ENCODE measurements at regions not wholly inside any gene's neighbourhood (a gene's known extent, or its start where the extent isn't known, plus 50 kb on each side); places are given as distances from the start of the nearest gene placed in this dataset.

DNA sequence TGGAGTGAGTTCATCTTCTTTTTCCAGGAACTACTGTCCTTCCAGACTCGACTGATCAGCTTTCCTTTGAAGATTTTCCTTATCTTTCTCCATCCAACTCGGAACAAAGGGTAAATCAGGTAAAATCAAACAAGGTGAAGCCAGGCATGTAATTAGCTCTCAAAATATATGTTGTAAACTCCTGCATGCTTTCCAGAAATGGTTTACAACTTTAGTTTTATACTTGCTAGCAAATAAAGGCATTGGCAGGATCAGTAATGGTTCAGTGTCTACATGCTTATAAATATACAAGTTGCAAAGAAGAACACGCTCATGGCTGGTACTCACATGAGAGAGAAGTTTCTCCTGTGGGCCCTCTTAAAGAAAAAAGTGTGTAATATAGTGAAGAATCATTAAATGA is 102.5 kb downstream of the FSCB start:
- Histone ChIP-seq H3K79me2 (ENCODE audit: insufficient read depth, low read length) (no peaks in the 10 kb centered on the region), H3K4me3 (replicated peaks in 1 of 3; ENCODE audit: insufficient read depth in 1 of 3, low read depth in 2 of 3, low read length in 3 of 3) (no peak overlapping the region), H3K27ac (ENCODE audit: extremely low read length, insufficient read depth, low read length) (no peak overlapping the region), H3K4me1 (ENCODE audit: insufficient read depth, low read length) (no peaks in the 10 kb centered on the region), H3K36me3 (replicated peaks in 1 of 2; ENCODE audit: control insufficient read depth in 1 of 2, insufficient read depth in 2 of 2, low read length in 2 of 2) (no peaks in the 10 kb centered on the region), H2AFZ (ENCODE audit: low read length) (no peak overlapping the region), H3K4me2 (ENCODE audit: low read depth, low read length) (no peak overlapping the region), H3K27me3 (ENCODE audit: control insufficient read depth in 1 of 2, insufficient read depth in 2 of 2, low read length in 2 of 2) (no peaks in the 10 kb centered on the region), H3K9me3 (ENCODE audit: low read length) (peaks cover 10% of the 10 kb centered on the region), H4K20me1 (ENCODE audit: insufficient read depth, low read length) (no peaks in the 10 kb centered on the region), H3K9ac (ENCODE audit: insufficient read depth, low read depth, low read length) (no peak overlapping the region)
- 3% methylated on average over 3 of the region's 3 CpGs for WGBS (ENCODE audit: low lambda C conversion rate)
- intact Hi-C loops (cut with micrococcal nuclease; ENCODE audit: unreplicated experiment) (no loop called here), in situ Hi-C loops (cut with HindIII; ENCODE audit: extremely low pct_ligation_motif_present, low pct_unique_long_range_greater_than_20kb) (no loop called here)
- no peak for FAIRE-seq
- ChIA-PET CTCF (ENCODE audit: low intra/inter-chr PET ratio, low total read pairs) (no interaction called here), POLR2A (no interaction called here)
- ATAC-seq = no peak
- no peak for DNase-seq (ENCODE audit: low spot score)
- TF ChIP-seq MIXL1 (CRISPR knock-in tag; IDR thresholded peaks at IDR 0.05) (no peak), ATRX (CRISPR knock-in tag; IDR thresholded peaks at IDR 0.05; ENCODE audit: borderline replicate concordance) (no peak), ZNF326 (CRISPR knock-in tag; IDR thresholded peaks at IDR 0.05; ENCODE audit: borderline replicate concordance) (no peak), ZNF557 (CRISPR knock-in tag; IDR thresholded peaks at IDR 0.05) (no peak), THYN1 (CRISPR knock-in tag; IDR thresholded peaks at IDR 0.05; ENCODE audit: borderline replicate concordance, low read depth) (no peak), ZMYM4 (CRISPR knock-in tag; IDR thresholded peaks at IDR 0.05) (no peak), ZNF564 (CRISPR knock-in tag; IDR thresholded peaks at IDR 0.05) (no peak), GPN1 (CRISPR knock-in tag; IDR thresholded peaks at IDR 0.05; ENCODE audit: borderline replicate concordance) (no peak), PHF20 (CRISPR knock-in tag; IDR thresholded peaks at IDR 0.05) (no peak), TBL1XR1 (IDR thresholded peaks at IDR 0.05; ENCODE audit: borderline replicate concordance, low read length, partially characterized antibody) (no peak), NFIB (CRISPR knock-in tag; IDR thresholded peaks at IDR 0.05; ENCODE audit: borderline replicate concordance) (no peak), IRX3 (CRISPR knock-in tag; IDR thresholded peaks at IDR 0.05; ENCODE audit: borderline replicate concordance, low read depth) (no peak), KMT2A (CRISPR knock-in tag; IDR thresholded peaks at IDR 0.05) (no peak)
- TF ChIP-seq, protein P1, sequence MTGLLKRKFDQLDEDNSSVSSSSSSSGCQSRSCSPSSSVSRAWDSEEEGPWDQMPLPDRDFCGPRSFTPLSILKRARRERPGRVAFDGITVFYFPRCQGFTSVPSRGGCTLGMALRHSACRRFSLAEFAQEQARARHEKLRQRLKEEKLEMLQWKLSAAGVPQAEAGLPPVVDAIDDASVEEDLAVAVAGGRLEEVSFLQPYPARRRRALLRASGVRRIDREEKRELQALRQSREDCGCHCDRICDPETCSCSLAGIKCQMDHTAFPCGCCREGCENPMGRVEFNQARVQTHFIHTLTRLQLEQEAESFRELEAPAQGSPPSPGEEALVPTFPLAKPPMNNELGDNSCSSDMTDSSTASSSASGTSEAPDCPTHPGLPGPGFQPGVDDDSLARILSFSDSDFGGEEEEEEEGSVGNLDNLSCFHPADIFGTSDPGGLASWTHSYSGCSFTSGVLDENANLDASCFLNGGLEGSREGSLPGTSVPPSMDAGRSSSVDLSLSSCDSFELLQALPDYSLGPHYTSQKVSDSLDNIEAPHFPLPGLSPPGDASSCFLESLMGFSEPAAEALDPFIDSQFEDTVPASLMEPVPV (CRISPR knock-in tag; IDR thresholded peaks at IDR 0.05) = no peak
- TF ChIP-seq, protein P2, sequence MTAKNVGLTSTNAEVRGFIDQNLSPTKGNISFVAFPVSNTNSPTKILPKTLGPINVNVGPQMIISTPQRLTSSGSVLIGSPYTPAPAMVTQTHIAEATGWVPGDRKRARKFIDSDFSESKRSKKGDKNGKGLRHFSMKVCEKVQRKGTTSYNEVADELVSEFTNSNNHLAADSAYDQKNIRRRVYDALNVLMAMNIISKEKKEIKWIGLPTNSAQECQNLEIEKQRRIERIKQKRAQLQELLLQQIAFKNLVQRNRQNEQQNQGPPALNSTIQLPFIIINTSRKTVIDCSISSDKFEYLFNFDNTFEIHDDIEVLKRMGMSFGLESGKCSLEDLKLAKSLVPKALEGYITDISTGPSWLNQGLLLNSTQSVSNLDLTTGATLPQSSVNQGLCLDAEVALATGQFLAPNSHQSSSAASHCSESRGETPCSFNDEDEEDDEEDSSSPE (CRISPR knock-in tag; IDR thresholded peaks at IDR 0.05) = no peak
- TF ChIP-seq, protein P3, sequence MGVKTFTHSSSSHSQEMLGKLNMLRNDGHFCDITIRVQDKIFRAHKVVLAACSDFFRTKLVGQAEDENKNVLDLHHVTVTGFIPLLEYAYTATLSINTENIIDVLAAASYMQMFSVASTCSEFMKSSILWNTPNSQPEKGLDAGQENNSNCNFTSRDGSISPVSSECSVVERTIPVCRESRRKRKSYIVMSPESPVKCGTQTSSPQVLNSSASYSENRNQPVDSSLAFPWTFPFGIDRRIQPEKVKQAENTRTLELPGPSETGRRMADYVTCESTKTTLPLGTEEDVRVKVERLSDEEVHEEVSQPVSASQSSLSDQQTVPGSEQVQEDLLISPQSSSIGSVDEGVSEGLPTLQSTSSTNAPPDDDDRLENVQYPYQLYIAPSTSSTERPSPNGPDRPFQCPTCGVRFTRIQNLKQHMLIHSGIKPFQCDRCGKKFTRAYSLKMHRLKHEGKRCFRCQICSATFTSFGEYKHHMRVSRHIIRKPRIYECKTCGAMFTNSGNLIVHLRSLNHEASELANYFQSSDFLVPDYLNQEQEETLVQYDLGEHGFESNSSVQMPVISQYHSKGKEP (CRISPR knock-in tag; IDR thresholded peaks at IDR 0.05) = no peak
- no TSS peak for BruUV-seq (replicated peaks)
